ENCODE measurements at regions not wholly inside any gene's neighbourhood (a gene's known extent, or its start where the extent isn't known, plus 50 kb on each side); places are given as distances from the start of the nearest gene placed in this dataset.

DNA sequence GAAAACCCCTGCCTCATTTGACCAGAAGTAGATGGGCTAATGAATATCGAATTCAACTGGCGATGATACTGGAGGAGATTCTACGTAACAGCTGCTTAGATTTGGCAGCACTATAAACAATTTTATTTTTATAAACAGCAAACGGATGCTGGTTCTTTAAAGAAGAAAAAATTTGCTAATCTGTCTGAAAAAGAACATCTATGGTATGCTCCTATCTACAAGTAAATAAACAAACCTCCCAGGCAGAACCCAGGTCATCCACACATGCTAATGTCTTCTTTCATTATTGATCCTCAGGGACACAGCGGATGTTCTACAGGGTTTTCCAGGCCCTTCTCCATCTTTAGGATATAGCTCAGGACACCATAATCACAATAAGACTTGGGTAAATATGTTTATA, 291.3 kb downstream of the ALDH8A1 start:
- Histone ChIP-seq H3K4me1 (no peaks in the 10 kb centered on the region), H3K9me3 (no peaks in the 10 kb centered on the region), H3K27ac (no peak overlapping the region), H3K27me3 (no peaks in the 10 kb centered on the region), H3K36me3 (no peaks in the 10 kb centered on the region), H3K4me3 (no peak overlapping the region)
- no peak for DNase-seq (ENCODE audit: low spot score in 2 of 2)
- WGBS, result 85% methylated on average over 5 of the region's 5 CpGs
- TF ChIP-seq, protein P1, sequence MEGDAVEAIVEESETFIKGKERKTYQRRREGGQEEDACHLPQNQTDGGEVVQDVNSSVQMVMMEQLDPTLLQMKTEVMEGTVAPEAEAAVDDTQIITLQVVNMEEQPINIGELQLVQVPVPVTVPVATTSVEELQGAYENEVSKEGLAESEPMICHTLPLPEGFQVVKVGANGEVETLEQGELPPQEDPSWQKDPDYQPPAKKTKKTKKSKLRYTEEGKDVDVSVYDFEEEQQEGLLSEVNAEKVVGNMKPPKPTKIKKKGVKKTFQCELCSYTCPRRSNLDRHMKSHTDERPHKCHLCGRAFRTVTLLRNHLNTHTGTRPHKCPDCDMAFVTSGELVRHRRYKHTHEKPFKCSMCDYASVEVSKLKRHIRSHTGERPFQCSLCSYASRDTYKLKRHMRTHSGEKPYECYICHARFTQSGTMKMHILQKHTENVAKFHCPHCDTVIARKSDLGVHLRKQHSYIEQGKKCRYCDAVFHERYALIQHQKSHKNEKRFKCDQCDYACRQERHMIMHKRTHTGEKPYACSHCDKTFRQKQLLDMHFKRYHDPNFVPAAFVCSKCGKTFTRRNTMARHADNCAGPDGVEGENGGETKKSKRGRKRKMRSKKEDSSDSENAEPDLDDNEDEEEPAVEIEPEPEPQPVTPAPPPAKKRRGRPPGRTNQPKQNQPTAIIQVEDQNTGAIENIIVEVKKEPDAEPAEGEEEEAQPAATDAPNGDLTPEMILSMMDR (IDR thresholded peaks at IDR 0.05), result no peak
- TF ChIP-seq POLR2AphosphoS5 (IDR thresholded peaks at IDR 0.05) (no peak), EP300 (IDR thresholded peaks at IDR 0.05) (no peak), POLR2A (IDR thresholded peaks at IDR 0.05) (no peak)

DNA sequence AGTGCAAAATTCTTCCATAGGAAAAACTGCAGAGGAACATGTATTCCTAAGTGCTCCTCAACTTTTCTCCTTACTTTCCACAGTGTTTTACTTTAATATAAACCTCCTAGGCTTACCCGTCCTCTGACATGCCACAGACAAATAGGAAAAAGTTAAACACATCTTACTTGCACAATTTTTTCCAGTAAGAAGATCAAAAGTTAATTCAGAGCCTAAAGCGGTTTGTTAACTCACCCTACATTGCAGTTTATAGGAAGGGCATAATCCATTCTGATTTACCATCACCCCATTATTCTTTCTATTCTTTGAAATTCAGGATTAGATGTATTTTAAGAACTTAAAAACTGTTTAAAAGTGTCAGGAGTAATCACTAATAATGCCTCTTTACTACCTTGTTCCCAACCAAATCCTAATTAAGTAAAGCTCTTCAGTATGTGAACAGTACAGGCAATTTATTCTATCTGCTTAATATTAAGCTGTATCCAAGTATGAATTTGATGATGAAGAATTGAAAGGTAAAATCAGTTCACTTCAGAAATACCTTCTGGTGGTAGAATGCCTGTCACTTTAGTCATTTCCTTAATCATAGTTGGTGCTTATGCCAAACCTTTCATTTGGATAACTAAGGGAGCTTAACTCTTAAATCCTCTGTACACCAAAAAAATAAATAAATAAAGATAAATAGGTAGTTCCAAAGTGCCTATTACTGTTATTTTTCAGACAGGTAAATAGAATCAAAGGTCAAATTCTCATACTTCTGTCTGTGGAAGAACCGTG, 292.0 kb downstream of the ALDH8A1 start:
- Histone ChIP-seq H3K9me3 (no peaks in the 10 kb centered on the region), H3K36me3 (no peaks in the 10 kb centered on the region), H3K4me3 (no peak overlapping the region), H3K4me1 (no peaks in the 10 kb centered on the region), H3K27ac (no peak overlapping the region), H3K27me3 (no peaks in the 10 kb centered on the region)
- DNase-seq (ENCODE audit: low spot score in 2 of 2), result no peak
- 80% methylated on average over 3 of the region's 3 CpGs for WGBS
- TF ChIP-seq POLR2AphosphoS5 (IDR thresholded peaks at IDR 0.05) (no peak), EP300 (IDR thresholded peaks at IDR 0.05) (no peak), POLR2A (IDR thresholded peaks at IDR 0.05) (no peak)
- TF ChIP-seq, protein P1 (IDR thresholded peaks at IDR 0.05), result no peak

GRCh38 chr6:134657343-134657742, 292.6 kb downstream of the ALDH8A1 start:
- WGBS, result 82% methylated on average over 3 of the region's 3 CpGs
- no peaks in the 10 kb centered on the region for H3K4me1 ChIP-seq
- no peaks in the 10 kb centered on the region for H3K36me3 ChIP-seq
- H3K27ac ChIP-seq, result no peak overlapping the region
- H3K27me3 ChIP-seq, result no peaks in the 10 kb centered on the region
- no peak overlapping the region for H3K4me3 ChIP-seq
- DNase-seq (ENCODE audit: low spot score in 2 of 2), result no peak
- no peak for TF ChIP-seq POLR2AphosphoS5 (IDR thresholded peaks at IDR 0.05)
- no peaks in the 10 kb centered on the region for H3K9me3 ChIP-seq

- no peak for DNase-seq (ENCODE audit: low spot score in 2 of 2)
- H3K4me3 ChIP-seq, result no peak overlapping the region
- H3K27me3 ChIP-seq, result no peaks in the 10 kb centered on the region
- H3K9me3 ChIP-seq, result no peaks in the 10 kb centered on the region
- no peak for TF ChIP-seq EP300 (IDR thresholded peaks at IDR 0.05)
- TF ChIP-seq POLR2AphosphoS5 (IDR thresholded peaks at IDR 0.05), result no peak
- no peak for TF ChIP-seq POLR2A (IDR thresholded peaks at IDR 0.05)
- TF ChIP-seq, protein P1 (IDR thresholded peaks at IDR 0.05), result no peak
- H3K27ac ChIP-seq, result no peak overlapping the region
- H3K36me3 ChIP-seq, result no peaks in the 10 kb centered on the region
- no peaks in the 10 kb centered on the region for H3K4me1 ChIP-seq
Measured at GRCh38 chr6:134654751-134655150, 295.1 kb downstream of the ALDH8A1 start.

- 92% methylated on average over 3 of the region's 3 CpGs for WGBS
Measured at GRCh38 chr6:134651519-134651918, 298.4 kb downstream of the ALDH8A1 start.

DNA sequence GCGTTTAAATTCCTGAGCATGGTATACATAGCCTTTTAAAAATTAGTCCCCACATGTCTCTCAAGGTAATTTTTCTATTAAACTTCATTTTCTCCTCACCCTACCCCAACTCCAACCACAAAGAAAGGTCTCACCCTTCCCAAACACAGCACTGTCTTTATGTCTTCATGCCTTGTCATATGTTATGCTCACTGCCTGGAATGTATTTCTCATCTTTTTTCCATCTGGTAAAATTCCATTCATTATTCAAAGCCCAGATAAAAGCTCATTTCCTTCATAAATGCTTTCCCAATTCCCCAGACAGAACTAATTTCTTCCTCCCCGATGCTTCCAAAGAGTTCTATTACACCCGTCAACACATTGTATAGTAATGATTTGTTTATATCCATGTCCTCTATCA, 302.0 kb downstream of the ALDH8A1 start:
- TF ChIP-seq POLR2A (IDR thresholded peaks at IDR 0.05) (no peak), EP300 (IDR thresholded peaks at IDR 0.05) (no peak), POLR2AphosphoS5 (IDR thresholded peaks at IDR 0.05) (no peak)
- TF ChIP-seq, protein P1 (IDR thresholded peaks at IDR 0.05), result no peak

More at GRCh38 chr6:134651519-134651918, 298.4 kb downstream of the ALDH8A1 start:
- Histone ChIP-seq H3K4me1 (no peaks in the 10 kb centered on the region), H3K27me3 (no peaks in the 10 kb centered on the region), H3K27ac (no peak overlapping the region), H3K36me3 (no peaks in the 10 kb centered on the region), H3K4me3 (no peak overlapping the region), H3K9me3 (no peaks in the 10 kb centered on the region)
- no peak for DNase-seq (ENCODE audit: low spot score in 2 of 2)
- no peak for TF ChIP-seq POLR2AphosphoS5 (IDR thresholded peaks at IDR 0.05)

More for the DNA sequence above, 302.0 kb downstream of the ALDH8A1 start:
- WGBS, result 78% methylated on average over 3 of the region's 3 CpGs
- Histone ChIP-seq H3K27me3 (no peaks in the 10 kb centered on the region), H3K4me3 (no peak overlapping the region), H3K9me3 (no peaks in the 10 kb centered on the region), H3K4me1 (peaks cover 2% of the 10 kb centered on the region), H3K36me3 (no peaks in the 10 kb centered on the region), H3K27ac (no peak overlapping the region)
- no peak for DNase-seq (ENCODE audit: low spot score in 2 of 2)

Measured in suprapubic skin (tissue), 4 donors.